IPS-NIHi11 (cell line): ENCODE measurements at regions not wholly inside any gene's neighbourhood (a gene's known extent, or its start where the extent isn't known, plus 50 kb on each side); places are given as distances from the start of the nearest gene placed in this dataset.

Source experiments
- DNase-seq: peaks from one replicate; pipeline ENCODE4 v3.0.0; 2012; ENCODE audit warnings: mixed read lengths, low spot score

GRCh38 chr14:106850913-106851825 is 1324.8 kb downstream of the TMEM121 start:
- DNase-seq: no peak

- DNase-seq: peak; percentile 23
These were observed 1346.4 kb downstream of the TMEM121 start for GRCh38 chr14:106872611-106873446.

- no peak for DNase-seq
These were observed 1348.0 kb downstream of the TMEM121 start for GRCh38 chr14:106874350-106874749.

- no peak for DNase-seq
These were observed 1349.1 kb downstream of the TMEM121 start for GRCh38 chr14:106875503-106875902.

GRCh38 chr14:106876711-106877110 is 1350.3 kb downstream of the TMEM121 start:
- DNase-seq: no peak

- DNase-seq: no peak
These were observed 1351.1 kb downstream of the TMEM121 start for GRCh38 chr14:106877517-106877916.

- no peak for DNase-seq
These were observed 1352.9 kb downstream of the TMEM121 start for GRCh38 chr14:106879241-106879640.

GRCh38 chr14:106883218-106883692 is 1356.9 kb downstream of the TMEM121 start:
- no peak for DNase-seq
